RPMI8226 (cell line): ENCODE measurements at regions not wholly inside any gene's neighbourhood (a gene's known extent, or its start where the extent isn't known, plus 50 kb on each side); places are given as distances from the start of the nearest gene placed in this dataset.

Experiments used
- DNase-seq: peaks from one replicate; pipeline ENCODE4 v3.0.0-alpha.2; 2015

- no peak for DNase-seq
Observed at GRCh38 chr6:165229216-165229615, 80.2 kb downstream of the C6orf118 start.

GRCh38 chr6:165227644-165228329 is 81.6 kb downstream of the C6orf118 start:
- DNase-seq, result no peak

- no peak for DNase-seq
Observed at GRCh38 chr6:165223736-165224135, 85.7 kb downstream of the C6orf118 start.

GRCh38 chr6:165223101-165223500 is 86.3 kb downstream of the C6orf118 start:
- DNase-seq, result no peak

GRCh38 chr6:165222315-165223025 is 86.9 kb downstream of the C6orf118 start:
- DNase-seq, result no peak

GRCh38 chr6:165220045-165220444 is 89.4 kb downstream of the C6orf118 start:
- DNase-seq, result no peak

- DNase-seq, result no peak
Observed at GRCh38 chr6:165219629-165220028, 89.8 kb downstream of the C6orf118 start.

GRCh38 chr6:165218829-165219228 is 90.6 kb downstream of the C6orf118 start:
- no peak for DNase-seq

- DNase-seq, result no peak
Observed at GRCh38 chr6:165206798-165207197, 102.6 kb downstream of the C6orf118 start.

- no peak for DNase-seq
Observed at GRCh38 chr6:165205632-165206031, 103.8 kb downstream of the C6orf118 start.

- no peak for DNase-seq
Observed at GRCh38 chr6:165204807-165205545, 104.4 kb downstream of the C6orf118 start.

- no peak for DNase-seq
Observed at GRCh38 chr6:165200178-165200577, 109.2 kb downstream of the C6orf118 start.

GRCh38 chr6:165191461-165191860 is 117.9 kb downstream of the C6orf118 start:
- no peak for DNase-seq

- DNase-seq, result no peak
Observed at GRCh38 chr6:165186441-165187205, 122.8 kb downstream of the C6orf118 start.

- DNase-seq, result no peak
Observed at GRCh38 chr6:165186041-165186440, 123.4 kb downstream of the C6orf118 start.

GRCh38 chr6:165184192-165184979 is 125.0 kb downstream of the C6orf118 start:
- no peak for DNase-seq

GRCh38 chr6:165183496-165184140 is 125.8 kb downstream of the C6orf118 start:
- no peak for DNase-seq

GRCh38 chr6:165183071-165183470 is 126.3 kb downstream of the C6orf118 start:
- DNase-seq, result no peak

- DNase-seq, result no peak
Observed at GRCh38 chr6:165181951-165182414, 127.4 kb downstream of the C6orf118 start.

GRCh38 chr6:165178056-165178455 is 131.3 kb downstream of the C6orf118 start:
- no peak for DNase-seq

- DNase-seq, result no peak
Observed at GRCh38 chr6:165173484-165173883, 135.9 kb downstream of the C6orf118 start.

- no peak for DNase-seq
Observed at GRCh38 chr6:165167861-165168260, 141.5 kb downstream of the C6orf118 start.
